ENCODE measurements at regions not wholly inside any gene's neighbourhood (a gene's known extent, or its start where the extent isn't known, plus 50 kb on each side); places are given as distances from the start of the nearest gene placed in this dataset.

- no peak for DNase-seq
These were observed 86.4 kb upstream of the MTNR1B start for GRCh38 chr11:92882828-92883611.

- DNase-seq = no peak
These were observed 83.9 kb upstream of the MTNR1B start for GRCh38 chr11:92885600-92885999.

- peak; percentile 82 for DNase-seq
These were observed 83.1 kb upstream of the MTNR1B start for GRCh38 chr11:92886243-92886905.

- DNase-seq = no peak
These were observed 80.8 kb upstream of the MTNR1B start for GRCh38 chr11:92888696-92889095.

GRCh38 chr11:92890846-92891245 lies 78.6 kb upstream of the MTNR1B start:
- no peak for DNase-seq

GRCh38 chr11:92892802-92893684 lies 76.4 kb upstream of the MTNR1B start:
- DNase-seq = no peak

GRCh38 chr11:92894197-92894596 lies 75.3 kb upstream of the MTNR1B start:
- DNase-seq = no peak

GRCh38 chr11:92897487-92897886 lies 72.0 kb upstream of the MTNR1B start:
- DNase-seq = no peak

- no peak for DNase-seq
These were observed 67.0 kb upstream of the MTNR1B start for GRCh38 chr11:92902417-92902816.

- no peak for DNase-seq
These were observed 61.8 kb upstream of the MTNR1B start for GRCh38 chr11:92907671-92908070.

- DNase-seq = no peak
These were observed 60.2 kb upstream of the MTNR1B start for GRCh38 chr11:92909214-92909613.

GRCh38 chr11:92911478-92911877 lies 58.0 kb upstream of the MTNR1B start:
- DNase-seq = peak; percentile 57

- no peak for DNase-seq
These were observed 53.9 kb upstream of the MTNR1B start for GRCh38 chr11:92915551-92915950.

GRCh38 chr11:92916299-92916698 lies 53.2 kb upstream of the MTNR1B start:
- no peak for DNase-seq

GRCh38 chr11:92917927-92918326 lies 51.5 kb upstream of the MTNR1B start:
- no peak for DNase-seq

- no peak for DNase-seq
These were observed 50.4 kb upstream of the MTNR1B start for GRCh38 chr11:92919048-92919447.
